OCI-M2 (cell line): ENCODE measurements at regions not wholly inside any gene's neighbourhood (a gene's known extent, or its start where the extent isn't known, plus 50 kb on each side); places are given as distances from the start of the nearest gene placed in this dataset.

Experiments
- DNase-seq: peaks from one replicate; lab custom pipeline; 2025; ENCODE audit not compliant: unreplicated experiment; lab: John Stamatoyannopoulos, UW

DNA sequence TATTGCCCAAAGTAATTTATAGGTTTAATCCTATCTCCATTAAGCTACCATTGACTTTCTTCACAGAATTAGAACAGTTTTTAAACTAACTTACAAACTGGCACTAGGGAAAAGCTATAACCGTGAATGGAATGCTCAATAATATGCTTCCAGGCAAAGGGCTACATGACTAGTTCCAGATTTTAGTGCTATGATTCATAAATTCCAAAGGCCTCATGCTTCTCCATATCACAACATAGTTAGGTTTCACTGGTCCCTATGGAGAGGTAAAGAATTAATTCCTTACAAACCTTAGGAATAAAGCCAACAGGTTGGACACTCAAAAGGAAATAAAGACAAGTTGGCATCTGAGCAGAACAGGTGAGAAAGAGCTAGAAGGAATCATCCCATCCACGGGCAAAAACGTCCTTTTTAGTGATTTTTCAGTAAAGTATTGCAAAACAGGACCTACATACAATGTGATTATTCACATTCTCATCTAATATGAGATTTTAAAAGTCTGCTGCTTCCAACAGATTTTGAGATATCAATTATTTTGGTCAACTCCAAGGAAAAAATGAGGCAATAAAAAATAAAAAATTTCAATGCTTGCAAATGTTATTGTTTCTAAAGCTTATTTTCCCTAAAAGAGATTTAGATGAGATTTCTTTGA is 97.0 kb upstream of the TARS1 start:
- DNase-seq, result no peak

DNA sequence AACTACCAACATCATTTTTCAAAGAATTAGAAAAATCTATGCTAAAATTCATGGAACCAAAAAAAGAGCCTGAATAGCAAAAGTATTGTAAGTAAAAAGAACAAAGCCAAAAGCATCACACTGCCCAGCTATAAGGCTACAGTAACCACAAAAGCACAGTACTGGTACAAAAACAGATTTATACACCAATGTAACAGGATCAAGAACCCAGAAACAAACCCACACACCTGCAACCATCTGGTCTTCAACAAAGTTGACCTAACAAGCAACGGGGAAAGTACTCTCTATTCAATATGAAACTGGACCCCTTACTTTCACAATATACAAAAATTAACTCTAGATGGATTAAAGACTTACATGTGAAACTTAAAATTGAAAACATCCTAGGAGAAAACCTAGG is 94.2 kb upstream of the TARS1 start:
- DNase-seq, result no peak

DNA sequence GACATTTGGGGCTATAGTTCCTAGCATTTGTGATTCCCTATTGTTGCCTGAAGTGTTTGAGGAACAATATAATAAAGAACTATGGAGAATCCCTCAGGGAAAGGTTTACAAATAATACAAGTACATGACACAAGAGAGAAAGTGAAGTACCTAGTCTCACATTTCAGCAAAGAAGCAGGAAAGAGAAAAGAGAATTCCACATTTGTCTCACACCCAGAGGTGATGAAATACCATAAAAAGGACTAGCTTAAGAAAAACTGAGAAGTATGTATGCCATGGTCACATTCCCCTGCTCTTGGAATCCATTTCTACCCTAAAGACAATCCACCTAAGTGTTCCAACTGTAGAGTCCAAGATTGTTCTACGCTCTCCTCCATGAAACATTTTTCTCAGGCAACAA is 79.0 kb upstream of the TARS1 start:
- no peak for DNase-seq

DNA sequence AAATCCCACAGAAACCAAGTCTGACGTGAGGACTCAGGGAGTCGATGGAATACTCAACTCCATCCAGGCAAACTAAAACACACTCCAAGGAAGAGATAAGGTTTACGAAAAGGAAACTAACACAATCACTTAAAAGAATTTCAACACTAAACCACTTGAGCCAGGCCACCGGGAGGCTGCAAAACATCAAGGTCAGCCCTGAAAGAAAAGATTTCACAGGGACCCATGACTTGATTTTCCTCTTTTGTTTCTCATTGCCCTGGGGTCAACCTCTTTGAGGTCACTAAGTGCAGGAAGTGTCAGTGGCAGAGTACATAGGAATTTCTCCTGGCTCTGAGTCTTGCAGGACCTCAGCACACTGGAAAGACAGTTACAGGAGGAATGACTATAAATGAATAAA is 77.8 kb upstream of the TARS1 start:
- no peak for DNase-seq

DNA sequence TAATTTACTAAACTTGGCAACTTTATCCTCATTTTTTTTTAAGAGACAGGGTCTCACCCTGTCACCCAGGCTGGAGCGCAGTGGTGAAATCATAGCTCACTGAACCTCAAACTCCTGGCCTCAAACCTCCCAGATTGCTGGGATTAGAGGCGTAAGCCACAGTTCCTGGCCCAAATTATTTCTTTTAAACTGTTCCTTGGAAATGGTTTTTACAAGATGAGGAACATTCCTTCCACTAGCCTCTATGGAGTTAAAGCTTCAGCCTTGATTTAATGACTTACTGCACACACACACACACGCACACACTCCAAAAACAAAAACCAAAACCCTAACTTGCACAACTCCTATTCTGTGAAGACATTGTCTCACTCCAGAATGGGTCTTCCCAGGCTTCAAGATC is 77.2 kb upstream of the TARS1 start:
- no peak for DNase-seq

DNA sequence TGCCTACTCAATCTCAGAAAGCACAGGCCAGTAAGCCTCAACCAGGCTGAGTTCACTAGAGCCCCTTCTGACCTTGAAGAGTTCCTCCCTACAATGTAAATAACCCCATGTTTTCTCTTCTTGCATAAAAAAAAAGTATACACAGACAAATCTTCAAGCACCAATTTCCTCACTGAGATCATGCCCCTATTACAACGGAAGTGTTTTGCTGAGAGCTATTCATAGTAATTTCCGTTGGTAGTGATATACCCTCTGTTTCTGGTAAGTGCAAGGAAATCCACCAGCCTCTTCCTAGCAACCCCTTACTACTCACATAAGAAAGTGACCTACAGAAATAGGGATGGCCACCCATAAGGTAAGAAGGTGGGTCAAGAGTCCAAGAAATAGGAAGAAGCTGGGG is 76.4 kb upstream of the TARS1 start:
- DNase-seq, result no peak

DNA sequence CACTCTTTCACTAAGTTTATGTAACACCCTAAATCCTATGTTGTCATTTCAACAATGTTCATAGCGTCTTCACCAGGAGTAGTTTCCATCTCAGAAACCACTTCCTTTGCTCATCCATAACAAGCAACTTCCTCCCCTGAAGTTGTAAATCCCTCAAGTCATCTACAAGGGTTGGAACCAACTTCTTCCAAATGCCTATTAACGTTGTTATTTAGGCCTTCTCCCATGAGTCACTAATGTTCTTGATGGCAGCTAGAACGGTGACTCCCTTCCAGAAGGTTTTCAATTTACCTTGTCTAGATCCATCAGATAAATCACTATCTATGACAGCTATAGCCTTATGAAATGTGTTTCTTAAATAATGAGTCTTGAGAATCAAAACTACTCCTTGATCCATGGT is 73.3 kb upstream of the TARS1 start:
- no peak for DNase-seq

DNA sequence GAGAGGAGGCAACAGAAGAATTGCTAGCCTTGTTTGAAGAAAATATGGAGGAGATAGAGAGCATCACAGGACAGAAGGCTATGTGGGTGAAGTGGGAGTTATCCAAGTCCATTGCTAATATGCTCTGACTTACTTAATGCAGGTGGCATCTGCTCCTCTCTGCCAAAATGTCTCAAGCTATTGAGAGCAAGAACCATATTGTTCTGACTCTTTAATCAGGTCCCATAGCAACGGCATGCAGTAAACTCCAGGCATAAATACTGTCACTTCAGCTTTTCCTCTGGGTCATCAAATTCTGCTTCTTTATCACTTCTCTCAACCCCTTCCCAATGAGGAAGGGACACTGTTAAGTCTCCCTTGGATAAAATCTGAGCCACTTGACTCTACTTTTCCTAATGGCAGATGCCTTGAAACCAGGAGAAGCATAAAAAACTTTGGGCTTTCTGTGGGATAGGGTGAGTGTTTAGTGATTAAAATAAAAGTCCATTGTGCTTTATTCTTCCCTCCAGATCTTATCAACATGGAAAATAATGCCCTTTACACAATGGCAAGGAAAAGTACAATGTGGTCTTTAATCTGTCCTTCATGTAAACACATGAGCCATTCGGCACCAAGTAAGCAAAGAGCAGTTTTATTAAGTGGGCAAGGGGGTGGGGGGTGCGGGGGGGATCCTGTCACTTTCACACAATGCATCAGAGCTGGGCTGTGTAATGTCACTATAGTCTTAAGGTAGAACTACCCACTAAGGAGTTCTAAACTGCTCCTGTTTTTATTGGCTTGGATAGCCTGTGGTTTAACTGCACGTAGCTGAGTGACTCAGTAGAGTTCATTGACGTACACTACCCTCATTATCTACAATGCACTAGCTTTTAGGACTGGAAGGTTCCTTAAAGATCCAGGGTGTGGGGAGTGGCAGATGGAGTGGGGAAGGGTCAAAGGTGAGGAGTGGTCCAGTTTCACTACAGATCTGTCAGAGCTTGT is 71.0 kb upstream of the TARS1 start:
- DNase-seq, result no peak

DNA sequence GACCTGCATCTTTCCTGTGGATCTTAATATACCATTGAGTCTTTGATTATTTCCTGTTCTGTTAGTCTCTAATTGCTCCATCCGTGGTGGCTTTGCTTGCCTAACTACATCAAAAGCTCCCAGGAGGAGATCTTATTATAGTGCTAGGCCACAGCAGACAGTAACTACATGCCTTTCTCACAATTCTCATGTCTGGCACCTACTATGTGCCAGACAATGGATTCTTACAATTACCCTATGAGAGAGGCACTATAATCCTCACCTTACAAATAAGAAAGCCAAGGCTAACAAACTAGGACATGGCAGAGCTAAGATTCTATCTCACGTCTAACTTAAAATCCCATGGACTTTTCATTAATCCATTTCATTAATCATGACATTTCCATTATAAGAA is 70.3 kb upstream of the TARS1 start:
- no peak for DNase-seq

DNA sequence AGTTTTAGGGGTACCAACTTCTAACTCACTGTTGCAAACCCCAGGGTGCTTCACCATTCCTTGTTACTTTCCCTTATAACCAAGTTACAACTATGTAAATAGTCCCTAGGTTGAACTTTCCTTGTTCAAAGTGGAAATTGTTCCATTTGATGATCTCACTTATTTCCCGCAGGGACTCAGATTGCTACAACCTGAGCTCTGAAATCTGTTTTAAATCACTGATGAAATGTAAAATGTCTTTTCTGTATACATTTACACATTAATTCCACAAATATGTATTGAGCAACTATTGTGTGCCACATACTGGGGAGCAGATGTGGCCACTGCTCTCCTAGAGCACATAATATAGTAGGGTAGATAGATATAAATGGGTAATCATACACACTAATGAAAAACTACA is 69.1 kb upstream of the TARS1 start:
- no peak for DNase-seq

DNA sequence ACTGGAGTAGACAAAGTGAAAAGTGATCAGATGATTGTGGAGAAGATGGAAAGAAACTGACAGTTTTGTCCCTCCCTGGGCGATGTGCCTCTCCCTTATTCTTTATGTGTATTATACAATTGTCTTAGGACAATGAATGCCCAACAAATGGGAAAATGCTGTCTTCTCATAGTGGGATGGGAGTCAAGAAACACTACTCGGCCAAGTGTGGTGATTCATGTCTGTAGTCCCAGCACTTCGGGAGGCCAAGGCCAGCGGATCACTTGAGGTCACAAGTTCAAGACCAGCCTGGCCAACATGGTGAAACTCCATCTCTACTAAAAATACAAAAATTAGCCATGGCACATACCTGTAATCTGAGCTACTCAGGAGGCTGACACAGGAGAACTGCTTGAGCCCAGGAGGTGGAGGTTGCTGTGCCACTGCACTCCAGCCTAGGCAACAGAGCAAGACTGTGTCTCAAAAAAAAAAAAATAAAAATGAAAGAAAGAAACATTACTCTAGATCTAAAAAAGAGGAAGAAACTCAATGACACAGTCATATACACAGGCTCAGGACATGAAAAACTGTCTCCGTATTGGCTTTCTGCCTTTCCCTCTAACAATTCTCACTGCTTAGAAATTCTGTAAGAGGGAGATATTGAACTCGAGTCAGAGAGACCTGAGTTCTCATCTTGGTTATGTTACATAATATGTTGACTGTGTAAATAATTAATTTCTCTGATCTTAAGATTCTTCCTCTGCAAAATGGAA is 67.9 kb upstream of the TARS1 start:
- no peak for DNase-seq

DNA sequence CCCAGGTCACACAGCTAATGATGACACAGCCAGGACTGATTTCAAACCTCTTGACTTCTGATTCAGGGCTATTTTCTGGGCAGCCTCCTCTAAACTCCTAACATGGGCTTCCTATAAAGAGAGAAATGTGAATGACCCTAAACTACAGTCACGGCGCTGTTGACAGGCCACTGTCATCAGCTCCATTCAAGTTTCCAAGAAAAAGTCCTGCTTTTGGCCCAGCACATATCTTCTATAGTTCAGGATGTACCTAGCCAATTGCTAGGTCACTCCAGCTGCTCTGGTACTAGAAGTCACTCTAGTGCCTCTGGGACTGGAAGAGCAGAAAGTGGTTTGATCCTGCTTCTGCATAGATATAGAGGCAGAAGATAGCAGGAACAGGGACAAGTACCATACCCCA is 64.9 kb upstream of the TARS1 start:
- no peak for DNase-seq

DNA sequence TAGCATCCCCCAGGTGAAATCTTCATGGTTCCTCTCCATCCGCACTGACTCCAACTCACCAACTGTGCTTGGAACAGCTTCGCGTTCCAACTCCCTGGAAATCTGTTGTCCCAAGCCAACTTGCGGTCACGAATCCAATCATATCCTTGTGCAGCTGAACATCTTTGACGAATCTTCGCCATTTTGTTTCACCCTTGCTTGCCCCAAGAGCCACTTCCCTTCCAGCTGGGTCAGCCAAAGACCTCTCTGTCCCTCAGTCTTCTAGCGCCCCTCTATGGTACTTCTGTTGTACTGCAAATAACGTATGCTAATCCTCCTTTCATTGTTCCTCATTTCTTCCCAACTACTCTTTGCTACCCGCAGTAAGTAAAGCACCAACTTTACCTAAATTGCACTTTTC is 61.0 kb upstream of the TARS1 start:
- no peak for DNase-seq

DNA sequence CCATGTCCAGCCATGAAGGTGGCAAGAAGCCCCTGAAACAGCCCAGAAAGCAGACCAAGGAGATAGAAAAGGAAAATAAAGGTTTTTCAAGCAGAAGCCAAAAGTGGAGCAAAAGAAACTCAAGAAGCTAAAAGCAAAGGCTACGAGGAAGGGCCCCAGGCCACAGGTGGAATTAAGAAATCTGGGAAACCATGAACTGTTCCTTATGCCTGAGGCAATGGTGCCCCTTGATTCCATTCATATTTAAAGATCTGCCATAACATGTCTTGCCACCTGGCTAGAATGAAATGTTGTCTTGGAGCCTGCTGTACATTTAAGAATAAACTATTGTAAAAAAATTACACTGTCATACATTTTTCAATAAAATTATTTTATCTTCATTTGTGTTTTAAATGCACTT is 59.5 kb upstream of the TARS1 start:
- no peak for DNase-seq
